BLaER1 (cell line): ENCODE measurements at regions not wholly inside any gene's neighbourhood (a gene's known extent, or its start where the extent isn't known, plus 50 kb on each side); places are given as distances from the start of the nearest gene placed in this dataset.

ENCODE experiments used
- H3K27ac ChIP-seq: shearing (Covaris generic); formaldehyde crosslinking; 2 replicates; pipeline ENCODE4 v1.8.1; 2022
- H3K27me3 ChIP-seq: shearing (Covaris generic); formaldehyde crosslinking; 2 replicates; pipeline ENCODE4 v1.8.1; 2022
- H3K36me3 ChIP-seq: shearing (Covaris generic); formaldehyde crosslinking; 2 replicates; pipeline ENCODE4 v1.8.1; 2022
- H3K4me1 ChIP-seq: shearing (Covaris generic); formaldehyde crosslinking; 2 replicates; pipeline ENCODE4 v1.8.1; 2022
- H3K4me2 ChIP-seq: shearing (Covaris generic); formaldehyde crosslinking; 2 replicates; pipeline ENCODE4 v1.8.1; 2022
- H3K4me3 ChIP-seq: shearing (Covaris generic); formaldehyde crosslinking; 2 replicates; pipeline ENCODE4 v1.8.1; 2022
- H3K9ac ChIP-seq: shearing (Covaris generic); formaldehyde crosslinking; 2 replicates; pipeline ENCODE4 v1.8.1; 2022
- H3K9me3 ChIP-seq: shearing (Covaris generic); formaldehyde crosslinking; 2 replicates; pipeline ENCODE4 v1.8.1; 2022
- H4K20me1 ChIP-seq: shearing (Covaris generic); formaldehyde crosslinking; 2 replicates; pipeline ENCODE4 v1.8.1; 2022
- Cebpa-rat ChIP-seq: shearing (Covaris generic); IDR thresholded peaks from 2 replicates; pipeline ENCODE4 v1.8.1; 2022

GRCh38 chr5:145166110-145166509, 669.0 kb downstream of the PRELID2 start:
- Histone ChIP-seq H3K36me3 (no peaks in the 10 kb centered on the region), H3K4me2 (no peak overlapping the region), H3K27me3 (no peaks in the 10 kb centered on the region), H3K4me3 (no peak overlapping the region), H3K9ac (no peak overlapping the region), H3K4me1 (no peaks in the 10 kb centered on the region), H3K9me3 (no peaks in the 10 kb centered on the region), H4K20me1 (no peaks in the 10 kb centered on the region), H3K27ac (no peak overlapping the region)
- no peak for TF ChIP-seq Cebpa-rat

- Histone ChIP-seq H3K9me3 (no peaks in the 10 kb centered on the region), H3K27me3 (no peaks in the 10 kb centered on the region), H3K4me2 (no peak overlapping the region), H3K27ac (no peak overlapping the region), H3K4me1 (no peaks in the 10 kb centered on the region), H3K36me3 (no peaks in the 10 kb centered on the region), H4K20me1 (no peaks in the 10 kb centered on the region), H3K4me3 (no peak overlapping the region), H3K9ac (no peak overlapping the region)
- TF ChIP-seq Cebpa-rat: no peak
Measured at GRCh38 chr5:145163876-145164275, 671.3 kb downstream of the PRELID2 start.

- no peak overlapping the region for H3K27ac ChIP-seq
- no peak overlapping the region for H3K9ac ChIP-seq
- H3K4me3 ChIP-seq: no peak overlapping the region
- no peaks in the 10 kb centered on the region for H3K9me3 ChIP-seq
- H3K27me3 ChIP-seq: no peaks in the 10 kb centered on the region
- no peaks in the 10 kb centered on the region for H3K4me1 ChIP-seq
- no peak for TF ChIP-seq Cebpa-rat
- no peak overlapping the region for H3K4me2 ChIP-seq
- H3K36me3 ChIP-seq: no peaks in the 10 kb centered on the region
- no peaks in the 10 kb centered on the region for H4K20me1 ChIP-seq
Measured at GRCh38 chr5:145162626-145163025, 672.5 kb downstream of the PRELID2 start.

- H3K9me3 ChIP-seq: no peaks in the 10 kb centered on the region
- no peaks in the 10 kb centered on the region for H4K20me1 ChIP-seq
- no peaks in the 10 kb centered on the region for H3K27me3 ChIP-seq
- H3K36me3 ChIP-seq: no peaks in the 10 kb centered on the region
- no peaks in the 10 kb centered on the region for H3K4me1 ChIP-seq
- no peak for TF ChIP-seq Cebpa-rat
- H3K4me2 ChIP-seq: no peak overlapping the region
- no peak overlapping the region for H3K4me3 ChIP-seq
- no peak overlapping the region for H3K9ac ChIP-seq
- no peak overlapping the region for H3K27ac ChIP-seq
Measured at GRCh38 chr5:145161391-145161790, 673.8 kb downstream of the PRELID2 start.

GRCh38 chr5:145160679-145161078, 674.5 kb downstream of the PRELID2 start:
- H3K27ac ChIP-seq: no peak overlapping the region
- H3K4me1 ChIP-seq: no peaks in the 10 kb centered on the region
- no peak overlapping the region for H3K4me2 ChIP-seq
- no peak overlapping the region for H3K4me3 ChIP-seq
- H3K9me3 ChIP-seq: no peaks in the 10 kb centered on the region
- no peaks in the 10 kb centered on the region for H3K36me3 ChIP-seq
- no peaks in the 10 kb centered on the region for H4K20me1 ChIP-seq
- no peaks in the 10 kb centered on the region for H3K27me3 ChIP-seq
- H3K9ac ChIP-seq: no peak overlapping the region
- TF ChIP-seq Cebpa-rat: no peak

GRCh38 chr5:145158730-145159129, 676.4 kb downstream of the PRELID2 start:
- Histone ChIP-seq H3K9me3 (no peaks in the 10 kb centered on the region), H3K4me2 (no peak overlapping the region), H3K4me3 (no peak overlapping the region), H3K4me1 (no peaks in the 10 kb centered on the region), H3K27ac (no peak overlapping the region), H3K27me3 (no peaks in the 10 kb centered on the region), H3K9ac (no peak overlapping the region), H3K36me3 (no peaks in the 10 kb centered on the region), H4K20me1 (no peaks in the 10 kb centered on the region)
- no peak for TF ChIP-seq Cebpa-rat

GRCh38 chr5:145157841-145158240, 677.3 kb downstream of the PRELID2 start:
- H3K27ac ChIP-seq: no peak overlapping the region
- H3K4me2 ChIP-seq: no peak overlapping the region
- H3K9me3 ChIP-seq: no peaks in the 10 kb centered on the region
- no peak overlapping the region for H3K9ac ChIP-seq
- TF ChIP-seq Cebpa-rat: no peak
- H3K36me3 ChIP-seq: no peaks in the 10 kb centered on the region
- H3K4me3 ChIP-seq: no peak overlapping the region
- H3K27me3 ChIP-seq: no peaks in the 10 kb centered on the region
- H3K4me1 ChIP-seq: no peaks in the 10 kb centered on the region
- no peaks in the 10 kb centered on the region for H4K20me1 ChIP-seq

- Histone ChIP-seq H3K27ac (no peak overlapping the region), H3K9me3 (no peaks in the 10 kb centered on the region), H3K9ac (no peak overlapping the region), H3K27me3 (no peaks in the 10 kb centered on the region), H3K36me3 (no peaks in the 10 kb centered on the region), H3K4me3 (no peak overlapping the region), H3K4me1 (no peaks in the 10 kb centered on the region), H3K4me2 (no peak overlapping the region), H4K20me1 (no peaks in the 10 kb centered on the region)
- TF ChIP-seq Cebpa-rat: no peak
Measured at GRCh38 chr5:145141534-145141933, 693.6 kb downstream of the PRELID2 start.

GRCh38 chr5:145130996-145131395, 704.1 kb downstream of the PRELID2 start:
- no peaks in the 10 kb centered on the region for H4K20me1 ChIP-seq
- no peaks in the 10 kb centered on the region for H3K36me3 ChIP-seq
- no peaks in the 10 kb centered on the region for H3K27me3 ChIP-seq
- TF ChIP-seq Cebpa-rat: no peak
- H3K27ac ChIP-seq: no peak overlapping the region
- no peak overlapping the region for H3K4me2 ChIP-seq
- no peaks in the 10 kb centered on the region for H3K4me1 ChIP-seq
- no peak overlapping the region for H3K9ac ChIP-seq
- no peaks in the 10 kb centered on the region for H3K9me3 ChIP-seq
- no peak overlapping the region for H3K4me3 ChIP-seq

- H3K4me2 ChIP-seq: no peak overlapping the region
- no peak for TF ChIP-seq Cebpa-rat
Measured at GRCh38 chr5:145129797-145130196, 705.3 kb downstream of the PRELID2 start.

GRCh38 chr5:145124806-145125205, 710.3 kb downstream of the PRELID2 start:
- Histone ChIP-seq H3K36me3 (no peaks in the 10 kb centered on the region), H4K20me1 (no peaks in the 10 kb centered on the region), H3K4me3 (no peak overlapping the region), H3K27ac (no peak overlapping the region), H3K9me3 (no peaks in the 10 kb centered on the region), H3K9ac (no peak overlapping the region), H3K4me2 (no peak overlapping the region), H3K27me3 (no peaks in the 10 kb centered on the region), H3K4me1 (no peaks in the 10 kb centered on the region)
- TF ChIP-seq Cebpa-rat: no peak

More at GRCh38 chr5:145129797-145130196, 705.3 kb downstream of the PRELID2 start:
- H3K27ac ChIP-seq: no peak overlapping the region
- no peaks in the 10 kb centered on the region for H4K20me1 ChIP-seq
- H3K27me3 ChIP-seq: no peaks in the 10 kb centered on the region
- H3K9me3 ChIP-seq: no peaks in the 10 kb centered on the region
- H3K4me3 ChIP-seq: no peak overlapping the region
- H3K4me1 ChIP-seq: no peaks in the 10 kb centered on the region
- H3K9ac ChIP-seq: no peak overlapping the region
- no peaks in the 10 kb centered on the region for H3K36me3 ChIP-seq
